H1 (cell line): ENCODE measurements at regions not wholly inside any gene's neighbourhood (a gene's known extent, or its start where the extent isn't known, plus 50 kb on each side); places are given as distances from the start of the nearest gene placed in this dataset.

ENCODE experiments used
- ASH2L ChIP-seq: fragments of 200-600, 300-600 bp; sonication (generic); IDR thresholded peaks from one replicate; pipeline ENCODE4 v1.7.1; 2017; ENCODE audit warnings: low read length
- ATF3 ChIP-seq: IDR thresholded peaks from 2 replicates; pipeline ENCODE4 v1.6.1; 2011; ENCODE audit warnings: low read depth, mild to moderate bottlenecking, low read length; ENCODE audit not compliant: insufficient read depth
- CHD7 ChIP-seq: fragments of 300-600 bp; sonication (generic); IDR thresholded peaks from 2 replicates; pipeline ENCODE4 v1.7.1; 2012; ENCODE audit warnings: low read length, moderate library complexity, mild to moderate bottlenecking, inconsistent platforms; ENCODE audit not compliant: insufficient replicate concordance
- EGR1 ChIP-seq: IDR thresholded peaks from 2 replicates; pipeline ENCODE4 v1.6.1; 2011; ENCODE audit warnings: low read depth, low read length, borderline replicate concordance
- EP300 ChIP-seq, 2 experiments: IDR thresholded peaks; 1 replicate in 1 of 2; 2 replicates in 1 of 2; pipeline ENCODE4 v1.6.1; 2011 to 2012; ENCODE audit warnings: low read depth in 2 of 2, low read length in 2 of 2, mild to moderate bottlenecking in 2 of 2, borderline replicate concordance in 1 of 2, inconsistent platforms in 1 of 2, moderate library complexity in 1 of 2
- HDAC6 ChIP-seq: IDR thresholded peaks from one replicate; pipeline ENCODE4 v1.7.1; 2012; ENCODE audit warnings: low read depth, mild to moderate bottlenecking, inconsistent platforms, low read length, moderate library complexity
- NRF1 ChIP-seq: IDR thresholded peaks from 2 replicates; pipeline ENCODE4 v1.6.1; 2011; ENCODE audit warnings: mild to moderate bottlenecking, low read depth, low read length, improper control_type of control experiment
- RAD21 ChIP-seq, 2 experiments: IDR thresholded peaks in 1 of 2; conservative IDR thresholded peaks in 1 of 2; 2 replicates each; pipeline ENCODE4 v1.6.1; 2011; ENCODE audit warnings: low read depth in 2 of 2, low read length in 2 of 2, improper control_type of control experiment in 1 of 2, inconsistent platforms in 1 of 2, mild to moderate bottlenecking in 1 of 2, moderate library complexity in 1 of 2
- SIRT6 ChIP-seq: IDR thresholded peaks from one replicate; pipeline ENCODE4 v1.7.1; 2012; ENCODE audit warnings: low read length, inconsistent platforms
- SIX5 ChIP-seq: IDR thresholded peaks from 2 replicates; pipeline ENCODE4 v1.6.1; 2011; ENCODE audit warnings: mild to moderate bottlenecking, low read depth, low read length
- TAF1 ChIP-seq: IDR thresholded peaks from 2 replicates; pipeline ENCODE4 v1.6.1; 2011; ENCODE audit warnings: mild to moderate bottlenecking, low read depth, low read length
- YY1 ChIP-seq: IDR thresholded peaks from 2 replicates; pipeline ENCODE4 v1.6.1; 2011; ENCODE audit warnings: low read depth, mild to moderate bottlenecking, low read length

GRCh38 chr14:98705871-98706300 is 566.1 kb downstream of the BCL11B start (continued):
- no peak for TF ChIP-seq CHD7
- no peak for TF ChIP-seq SIX5
- no peak for TF ChIP-seq NRF1
- no peak for TF ChIP-seq ATF3
- no peak for TF ChIP-seq EP300 (IDR thresholded peaks at IDR 0.05; ENCODE audit: borderline replicate concordance in 1 of 2, low read depth in 2 of 2, low read length in 2 of 2)
- no peak for TF ChIP-seq EGR1
- no peak for TF ChIP-seq RAD21 (IDR thresholded peaks at IDR 0.05 in 1 of 2, conservative IDR thresholded peaks at IDR 0.05 in 1 of 2; ENCODE audit: low read depth in 2 of 2, low read length in 2 of 2)
- no peak for TF ChIP-seq SIRT6
- no peak for TF ChIP-seq ASH2L
- TF ChIP-seq YY1 = no peak
- no peak for TF ChIP-seq HDAC6
- no peak for TF ChIP-seq TAF1
- TF ChIP-seq, all 59 proteins: peak for 0
